Naive thymus-derived CD8-positive, alpha-beta T cell (primary cell): ENCODE measurements at regions not wholly inside any gene's neighbourhood (a gene's known extent, or its start where the extent isn't known, plus 50 kb on each side); places are given as distances from the start of the nearest gene placed in this dataset.

ENCODE experiments used
- ATAC-seq, 2 donors: fragments of 150-1000 bp; cut with Tn5 transposase in 1 of 2; sonication (Bioruptor Pico), chemical (Tn5 transposase) in 1 of 2; 1 replicate in 1 of 2; 2 replicates in 1 of 2; pipeline ENCODE4 v1.10.0; 2021; ENCODE audit warnings: mild to moderate bottlenecking in 2 of 2, moderate library complexity in 2 of 2
- POLR2A ChIA-PET: fragments of 350-600 bp; sonication (Branson Sonifier 250); formaldehyde crosslinking; loops from one replicate; lab custom pipeline; 2021; ENCODE audit warnings: antibody characterized with exemption; lab: Charles Lee
- DNase-seq, 10 donors: peaks; one replicate each; pipeline versions ENCODE4 v3.0.0 to v3.0.0-alpha.2; 2020 to 2022
- H3K27ac Mint-ChIP-seq, 10 donors: one replicate each; pipeline ENCODE4 v1.8.0; 2020 to 2022; ENCODE audit warnings: mild to moderate bottlenecking in 10 of 10, mixed read lengths in 10 of 10, moderate library complexity in 4 of 10, inconsistent platforms in 1 of 10
- H3K27me3 Mint-ChIP-seq, 5 donors: one replicate each; pipeline ENCODE4 v1.8.0; 2021 to 2022; ENCODE audit warnings: mixed read lengths in 5 of 5
- H3K36me3 Mint-ChIP-seq, 3 donors: one replicate each; pipeline ENCODE4 v1.8.0; 2020 to 2022; ENCODE audit warnings: mixed read lengths in 3 of 3, mild to moderate bottlenecking in 2 of 3, inconsistent platforms in 1 of 3
- H3K4me1 Mint-ChIP-seq, 4 donors: one replicate each; pipeline ENCODE4 v1.8.0; 2021 to 2022; ENCODE audit warnings: mixed read lengths in 4 of 4
- H3K4me3 Mint-ChIP-seq, 10 donors: one replicate each; pipeline ENCODE4 v1.8.0; 2020 to 2022; ENCODE audit warnings: mild to moderate bottlenecking in 10 of 10, mixed read lengths in 10 of 10, moderate library complexity in 6 of 10, inconsistent platforms in 1 of 10
- H3K9me3 Mint-ChIP-seq, 9 donors: one replicate each; pipeline ENCODE4 v1.8.0; 2020 to 2022; ENCODE audit warnings: mixed read lengths in 9 of 9, mild to moderate bottlenecking in 3 of 9, inconsistent platforms in 1 of 9, moderate library complexity in 1 of 9

DNA sequence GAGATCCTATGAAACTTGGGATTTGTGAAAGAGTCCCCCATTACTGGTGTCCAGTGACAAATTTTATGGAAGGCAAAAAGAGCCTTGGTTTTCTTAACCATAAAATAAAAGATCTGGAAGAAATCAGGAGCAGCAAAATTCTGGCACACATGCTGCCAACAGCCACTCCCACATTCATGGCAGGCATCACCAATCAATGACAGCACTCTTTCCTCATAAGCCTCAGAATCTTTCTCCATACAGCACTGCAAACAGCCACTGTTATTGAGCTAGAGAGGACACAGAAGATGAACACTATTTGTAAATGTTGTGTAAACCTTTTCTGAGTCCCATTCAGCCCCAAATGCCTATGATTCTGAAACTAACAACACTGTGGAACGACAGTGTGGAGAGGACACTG is 162.2 kb downstream of the RRAGC start:
- Mint-ChIP-seq H3K4me3 (no peak overlapping the region), H3K4me1 (no peaks in the 10 kb centered on the region)
- POLR2A ChIA-PET = no interaction called here

DNA sequence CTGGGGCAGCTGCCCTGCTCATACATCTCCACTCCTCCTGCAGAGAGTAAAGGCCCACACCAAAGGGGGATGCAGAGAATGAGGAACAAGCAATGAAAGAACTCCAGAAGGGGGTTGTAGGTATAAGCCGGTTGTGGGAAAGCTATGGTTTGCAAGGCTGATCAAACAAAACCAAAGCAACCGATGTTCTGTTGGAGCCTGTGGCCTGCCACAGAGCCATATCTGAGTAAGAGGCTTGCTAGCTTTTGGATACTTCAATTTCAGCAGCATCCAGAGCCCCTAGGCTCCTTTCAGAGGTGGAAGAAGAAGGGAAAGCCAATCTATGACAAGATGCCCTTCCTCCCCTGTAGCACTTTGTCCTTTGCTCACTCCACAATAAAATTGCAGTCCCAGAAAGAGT is 163.2 kb downstream of the RRAGC start:
- POLR2A ChIA-PET = no interaction called here
- H3K9me3 Mint-ChIP-seq = peaks cover 0 to 23% (median 7%) of the 10 kb centered on the region in 9 donors
- H3K36me3 Mint-ChIP-seq = peaks cover 0 to 6% (median 5%) of the 10 kb centered on the region in 3 donors
- peaks cover 7 to 30% (median 21%) of the 10 kb centered on the region in 5 donors for H3K27me3 Mint-ChIP-seq
- H3K4me1 Mint-ChIP-seq = no peaks in the 10 kb centered on the region
- DNase-seq (no peak), ATAC-seq (no peak)
- H3K4me3 Mint-ChIP-seq = no peak overlapping the region
- H3K27ac Mint-ChIP-seq = no peak overlapping the region

More for the DNA sequence above, 162.2 kb downstream of the RRAGC start:
- Mint-ChIP-seq H3K27ac (no peak overlapping the region), H3K36me3 (peaks cover 0 to 6% (median 5%) of the 10 kb centered on the region in 3 donors), H3K27me3 (peaks cover 11 to 37% (median 27%) of the 10 kb centered on the region in 5 donors), H3K9me3 (peaks cover 0 to 23% (median 7%) of the 10 kb centered on the region in 9 donors)
- ATAC-seq = no peak
- DNase-seq = no peak

DNA sequence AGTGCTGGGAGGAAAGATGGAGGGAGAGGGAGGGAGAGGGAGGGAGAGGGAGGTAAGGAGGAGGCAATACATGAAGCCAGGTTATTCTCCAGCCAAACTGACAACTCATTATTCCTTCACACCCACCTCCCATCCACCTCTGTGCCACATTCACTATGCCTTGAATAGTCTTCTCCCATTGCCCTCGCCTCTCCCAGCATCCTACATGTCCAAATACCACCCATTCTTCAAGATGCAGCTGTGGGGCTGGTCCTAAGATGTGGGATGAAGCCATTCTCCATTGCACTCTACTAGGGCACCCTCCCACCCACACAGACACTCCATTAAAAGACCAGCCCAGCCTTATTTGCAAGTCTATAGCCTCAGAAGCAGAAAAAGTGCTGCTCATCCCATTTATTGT is 165.8 kb downstream of the RRAGC start:
- ATAC-seq (no peak), DNase-seq (no peak)
- Mint-ChIP-seq H3K4me3 (no peak overlapping the region), H3K9me3 (peaks cover 0 to 16% (median 1%) of the 10 kb centered on the region in 9 donors), H3K27me3 (peaks cover 7 to 25% (median 15%) of the 10 kb centered on the region in 5 donors), H3K27ac (no peak overlapping the region), H3K4me1 (no peaks in the 10 kb centered on the region), H3K36me3 (peaks cover 0 to under 1% (median 0%) of the 10 kb centered on the region in 3 donors)
- POLR2A ChIA-PET = no interaction called here

DNA sequence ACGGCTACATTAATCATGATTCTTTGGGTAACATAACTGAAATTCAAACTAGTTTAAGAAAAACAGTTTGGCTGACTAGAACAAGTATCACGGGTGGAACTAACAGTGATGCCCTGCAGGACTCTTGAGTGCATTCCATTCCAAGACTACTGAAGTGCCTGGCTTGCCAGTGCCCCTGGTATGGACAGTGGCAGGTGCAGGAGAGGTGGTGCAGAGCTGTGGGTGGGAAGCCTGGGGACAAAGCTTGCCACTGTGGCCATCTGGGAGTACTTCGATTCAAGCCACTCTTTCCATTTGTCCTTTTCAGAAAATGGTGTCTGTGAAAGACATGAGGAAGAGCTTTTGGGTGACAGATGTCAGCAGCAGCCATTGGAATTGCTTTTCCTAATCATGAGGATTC is 166.5 kb downstream of the RRAGC start:
- H3K4me1 Mint-ChIP-seq = no peaks in the 10 kb centered on the region
- peaks cover 8 to 30% (median 18%) of the 10 kb centered on the region in 5 donors for H3K27me3 Mint-ChIP-seq
- H3K36me3 Mint-ChIP-seq = no peaks in the 10 kb centered on the region
- no peak overlapping the region for H3K4me3 Mint-ChIP-seq
- ATAC-seq (no peak), DNase-seq (no peak)
- POLR2A ChIA-PET = no interaction called here
- peaks cover 0 to 15% (median 1%) of the 10 kb centered on the region in 9 donors for H3K9me3 Mint-ChIP-seq
- H3K27ac Mint-ChIP-seq = no peak overlapping the region

DNA sequence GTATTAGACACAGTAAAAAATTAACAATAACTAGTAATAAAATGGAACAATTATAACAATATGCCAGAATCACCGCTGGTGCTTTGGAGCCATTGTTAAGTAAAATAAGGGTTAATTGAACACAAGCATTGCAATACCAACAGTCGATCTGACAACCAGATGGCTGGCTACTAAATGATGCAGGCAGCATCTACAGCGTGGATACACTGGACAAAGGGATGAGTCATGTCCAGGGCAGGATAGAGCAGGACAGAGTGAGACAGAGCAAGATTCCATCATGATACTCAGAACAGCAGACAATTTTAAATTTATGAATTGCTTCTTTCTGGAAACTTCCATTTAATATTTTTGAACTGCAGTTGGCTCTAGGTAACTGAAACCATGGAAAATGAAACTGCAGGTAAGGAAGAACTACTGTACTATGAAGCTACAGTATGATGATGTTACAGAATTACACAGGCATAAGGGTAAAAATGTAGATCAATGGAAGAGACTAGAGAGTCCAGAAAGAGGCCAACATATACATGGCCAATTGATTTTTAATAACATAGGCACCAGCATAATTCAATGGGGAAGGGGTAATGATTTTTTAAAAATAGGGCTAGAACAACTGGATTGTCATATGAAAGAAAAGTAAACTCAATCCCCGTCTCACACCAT is 168.7 kb downstream of the RRAGC start:
- peaks cover 21 to 39% (median 36%) of the 10 kb centered on the region in 5 donors for H3K27me3 Mint-ChIP-seq
- ATAC-seq (no peak), DNase-seq (no peak)
- H3K36me3 Mint-ChIP-seq = no peaks in the 10 kb centered on the region
- H3K27ac Mint-ChIP-seq = no peak overlapping the region
- POLR2A ChIA-PET = no interaction called here
- H3K4me1 Mint-ChIP-seq = no peaks in the 10 kb centered on the region
- no peak overlapping the region for H3K4me3 Mint-ChIP-seq
- H3K9me3 Mint-ChIP-seq = peaks cover 0 to 15% (median 1%) of the 10 kb centered on the region in 9 donors

DNA sequence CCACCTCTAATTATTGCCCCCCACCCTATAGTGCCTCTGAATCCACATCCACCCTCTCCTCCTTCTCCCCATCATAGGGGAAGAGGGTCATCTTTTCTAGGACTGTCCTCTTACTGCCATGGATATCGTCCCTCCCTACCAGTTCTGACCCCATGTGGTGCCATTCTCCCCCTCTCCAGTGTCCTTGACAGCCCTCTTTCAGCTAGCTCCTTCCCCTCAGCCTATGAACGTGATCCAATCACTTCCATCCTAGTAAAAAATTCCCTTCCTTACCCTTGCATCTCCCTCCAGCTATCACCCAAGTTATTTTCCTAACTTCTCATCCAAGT is 172.7 kb downstream of the RRAGC start:
- DNase-seq (no peak), ATAC-seq (no peak)
- Mint-ChIP-seq H3K4me1 (no peaks in the 10 kb centered on the region), H3K4me3 (no peak overlapping the region), H3K27me3 (peaks cover 19 to 39% (median 36%) of the 10 kb centered on the region in 5 donors), H3K9me3 (peaks cover 0 to 7% (median 0%) of the 10 kb centered on the region in 9 donors), H3K36me3 (no peaks in the 10 kb centered on the region), H3K27ac (no peak overlapping the region)
- POLR2A ChIA-PET = no interaction called here

DNA sequence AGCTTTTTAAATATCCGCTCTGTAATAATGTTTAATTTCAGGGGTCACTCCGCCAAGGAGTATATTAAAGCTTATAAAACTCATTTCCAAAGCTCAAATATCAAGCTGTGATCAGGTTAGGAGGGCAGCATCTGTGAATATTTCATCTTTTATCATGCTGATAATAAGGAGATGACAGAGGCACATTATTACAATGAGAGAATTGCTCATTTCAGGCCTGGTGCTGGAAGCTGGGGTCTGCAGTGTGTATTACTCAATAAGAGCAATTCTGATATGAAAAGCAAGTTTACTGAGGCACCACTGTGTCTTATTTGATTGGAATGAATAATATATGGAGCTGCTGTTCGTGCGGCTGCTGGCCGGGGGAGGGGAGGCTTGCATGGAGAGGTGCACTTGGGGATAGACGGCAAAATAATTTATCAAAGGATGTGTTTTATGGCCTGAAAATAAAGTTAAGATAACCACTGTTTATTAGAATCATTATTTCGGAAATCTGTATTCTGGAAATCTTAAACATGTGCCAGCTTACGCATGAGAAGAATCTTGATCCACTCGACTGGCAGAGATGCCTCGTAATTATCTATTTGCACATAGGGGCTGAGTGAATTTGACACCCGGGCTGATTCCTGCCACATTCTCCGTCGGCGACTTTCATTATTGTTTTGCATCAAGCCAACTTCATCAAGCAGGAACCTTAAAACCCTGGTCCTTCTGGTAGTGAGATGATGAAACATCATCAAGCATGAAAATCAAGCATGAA is 173.2 kb downstream of the RRAGC start:
- no peak overlapping the region for H3K4me3 Mint-ChIP-seq
- peaks cover 0 to 7% (median 0%) of the 10 kb centered on the region in 9 donors for H3K9me3 Mint-ChIP-seq
- H3K4me1 Mint-ChIP-seq = no peaks in the 10 kb centered on the region
- POLR2A ChIA-PET = no interaction called here
- peaks cover 19 to 42% (median 35%) of the 10 kb centered on the region in 5 donors for H3K27me3 Mint-ChIP-seq
- no peak overlapping the region for H3K27ac Mint-ChIP-seq
- no peaks in the 10 kb centered on the region for H3K36me3 Mint-ChIP-seq
- no peak for DNase-seq
- ATAC-seq = no peak

DNA sequence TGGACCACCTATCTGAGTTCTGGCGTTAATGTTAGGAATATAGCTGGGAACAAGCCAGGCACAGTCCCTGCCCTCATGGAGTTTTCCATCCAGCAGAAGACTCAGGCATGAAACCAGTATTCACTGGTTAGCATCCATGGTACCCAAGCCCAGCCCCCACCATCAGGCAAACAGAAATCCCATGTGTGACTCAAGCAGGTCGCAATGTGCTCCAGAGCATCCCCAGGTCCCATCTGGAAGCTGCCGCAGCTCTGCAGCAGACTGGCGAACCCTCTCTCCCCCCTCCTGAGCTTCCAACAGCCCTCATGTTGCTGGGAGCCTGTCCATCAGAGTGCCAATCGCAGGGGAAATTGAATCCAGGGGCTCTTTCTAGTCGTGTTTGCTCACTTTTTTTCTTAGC is 174.2 kb downstream of the RRAGC start:
- Mint-ChIP-seq H3K4me1 (no peaks in the 10 kb centered on the region), H3K27ac (no peak overlapping the region), H3K9me3 (no peaks in the 10 kb centered on the region), H3K4me3 (no peak overlapping the region), H3K36me3 (no peaks in the 10 kb centered on the region), H3K27me3 (peaks cover 17 to 42% (median 33%) of the 10 kb centered on the region in 5 donors)
- DNase-seq = no peak
- POLR2A ChIA-PET = no interaction called here
- no peak for ATAC-seq

DNA sequence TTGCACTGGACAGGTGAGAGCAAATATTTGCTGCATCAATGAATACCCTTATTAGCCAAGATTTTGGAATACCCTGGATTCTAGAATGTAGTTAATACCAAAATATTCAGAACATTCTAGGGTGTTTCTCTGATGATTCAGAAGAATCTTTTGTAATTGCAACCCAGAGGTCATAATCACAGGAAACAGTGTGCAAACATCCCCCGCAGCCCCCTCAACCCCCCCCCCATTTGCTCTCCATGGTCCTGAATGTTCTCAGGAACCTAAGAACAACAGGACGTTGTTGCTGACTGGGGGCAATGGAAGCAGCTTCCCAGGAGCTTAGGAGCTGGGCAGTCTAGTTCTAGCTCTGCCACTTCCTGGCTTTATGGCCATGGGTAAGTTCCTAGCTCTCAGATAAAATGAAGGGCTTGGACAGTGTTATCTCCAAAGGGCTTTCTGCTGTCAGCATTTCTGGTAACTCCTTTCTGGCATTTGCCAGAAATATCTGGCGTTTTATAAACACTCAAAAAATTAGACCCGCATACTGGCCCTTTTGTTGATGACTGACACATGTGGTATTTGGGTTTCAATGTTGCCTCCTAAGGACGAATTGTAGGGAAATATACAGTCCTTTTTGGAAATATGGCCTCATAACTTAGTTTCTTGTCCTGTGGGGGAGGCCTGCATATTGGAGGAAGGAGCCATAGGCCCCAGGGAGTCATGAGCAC is 178.6 kb downstream of the RRAGC start:
- Mint-ChIP-seq H3K4me1 (peaks cover 0 to 4% (median 0%) of the 10 kb centered on the region in 4 donors), H3K27me3 (peaks cover 2 to 31% (median 12%) of the 10 kb centered on the region in 5 donors), H3K36me3 (no peaks in the 10 kb centered on the region), H3K4me3 (no peak overlapping the region), H3K9me3 (no peaks in the 10 kb centered on the region), H3K27ac (no peak overlapping the region)
- DNase-seq (no peak), ATAC-seq (no peak)
- POLR2A ChIA-PET = no interaction called here

DNA sequence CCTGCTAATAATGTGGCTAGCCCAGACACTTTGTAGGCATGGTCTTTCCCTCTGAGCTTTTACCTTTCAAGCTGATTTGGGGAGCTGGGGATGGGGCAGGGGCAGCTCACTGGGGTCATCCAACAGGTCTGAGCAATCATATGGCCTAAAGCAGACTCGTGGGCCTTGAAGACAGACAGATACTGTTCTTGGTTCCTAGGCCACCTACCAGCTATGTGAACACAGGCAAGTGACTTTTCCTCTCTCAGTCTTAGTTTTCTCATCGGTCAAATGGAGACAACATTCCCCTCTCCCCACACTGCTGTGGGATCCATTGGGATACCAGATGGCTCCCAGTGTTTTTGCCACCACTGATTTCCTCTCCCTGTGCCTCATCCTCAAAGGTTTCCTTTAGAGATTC is 181.8 kb downstream of the RRAGC start:
- POLR2A ChIA-PET = no interaction called here
- ATAC-seq = no peak
- DNase-seq = no peak
- Mint-ChIP-seq H3K4me3 (no peak overlapping the region), H3K27ac (no peak overlapping the region), H3K36me3 (no peaks in the 10 kb centered on the region), H3K4me1 (peaks cover 0 to 4% (median 0%) of the 10 kb centered on the region in 4 donors), H3K27me3 (peaks cover 0 to 21% (median 8%) of the 10 kb centered on the region in 5 donors), H3K9me3 (no peaks in the 10 kb centered on the region)

DNA sequence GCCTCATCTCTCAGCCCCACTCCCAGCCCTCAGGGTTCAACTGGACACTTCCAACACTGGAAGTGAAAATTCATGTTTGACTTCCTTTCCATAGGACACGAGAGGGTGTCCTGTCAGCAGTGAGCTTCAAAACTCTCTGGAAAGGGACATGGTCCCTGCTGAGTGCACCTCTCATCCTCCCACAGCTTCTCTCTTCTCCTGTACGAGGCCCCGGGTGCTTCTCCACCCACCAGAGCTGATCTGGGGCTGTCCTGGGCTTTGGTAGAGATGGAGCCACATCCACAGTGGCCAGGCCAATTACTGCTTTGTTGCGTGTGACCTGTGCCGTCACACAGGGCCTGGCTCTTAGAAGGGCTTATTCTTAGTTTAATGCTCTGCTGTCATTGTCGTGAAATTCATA is 182.3 kb downstream of the RRAGC start:
- ATAC-seq = no peak
- POLR2A ChIA-PET = no interaction called here

DNA sequence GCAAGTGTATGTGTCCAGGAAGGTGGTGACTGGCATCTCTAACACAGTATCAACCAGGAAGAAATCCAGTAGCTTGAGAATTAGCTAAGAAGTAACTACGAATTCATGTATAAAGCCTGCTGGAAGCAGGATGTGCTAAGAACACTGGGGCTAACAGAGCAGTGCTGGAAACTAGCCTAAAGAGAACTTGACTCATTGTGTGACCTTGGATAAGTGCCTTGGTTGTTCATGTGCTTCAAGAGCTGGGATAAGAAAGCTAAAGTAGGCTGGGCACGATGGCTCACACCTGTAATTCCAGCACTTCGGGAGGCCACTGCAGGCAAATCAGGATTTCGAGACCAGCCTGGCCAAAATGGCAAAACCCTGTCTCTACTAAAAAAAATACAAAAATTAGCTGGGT is 186.9 kb downstream of the RRAGC start:
- POLR2A ChIA-PET = no interaction called here
- DNase-seq (no peak), ATAC-seq (no peak)
- Mint-ChIP-seq H3K4me1 (no peaks in the 10 kb centered on the region), H3K36me3 (no peaks in the 10 kb centered on the region), H3K27ac (no peak overlapping the region), H3K27me3 (peaks cover 6 to 43% (median 23%) of the 10 kb centered on the region in 5 donors), H3K4me3 (no peak overlapping the region), H3K9me3 (peaks cover 0 to 8% (median 3%) of the 10 kb centered on the region in 9 donors)

More for the DNA sequence above, 182.3 kb downstream of the RRAGC start:
- DNase-seq = no peak
- Mint-ChIP-seq H3K36me3 (no peaks in the 10 kb centered on the region), H3K27ac (no peak overlapping the region), H3K4me3 (no peak overlapping the region), H3K4me1 (peaks cover 0 to 4% (median 0%) of the 10 kb centered on the region in 4 donors), H3K27me3 (peaks cover 0 to 18% (median 8%) of the 10 kb centered on the region in 5 donors), H3K9me3 (no peaks in the 10 kb centered on the region)

DNA sequence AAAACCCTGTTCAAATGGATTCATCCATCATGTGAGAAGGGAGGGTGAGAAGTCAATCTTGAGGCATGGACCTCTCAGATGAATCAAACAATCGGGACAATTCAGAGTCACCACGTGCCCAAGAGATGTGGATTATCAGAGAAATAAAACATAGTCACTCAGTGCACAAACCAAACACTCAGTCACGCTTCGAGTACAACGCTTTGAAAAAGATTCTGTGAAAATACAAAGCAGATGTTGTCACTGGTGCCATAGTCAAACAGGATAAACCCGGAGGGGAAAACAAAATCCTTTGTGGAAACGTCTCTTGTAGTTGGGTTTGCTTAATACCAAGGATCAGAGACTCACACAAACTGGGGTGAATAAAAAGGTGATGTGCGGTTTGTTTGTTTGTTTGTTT is 188.4 kb downstream of the RRAGC start:
- H3K27me3 Mint-ChIP-seq = peaks cover 7 to 49% (median 27%) of the 10 kb centered on the region in 5 donors
- POLR2A ChIA-PET = no interaction called here
- peaks cover 0 to 12% (median 4%) of the 10 kb centered on the region in 9 donors for H3K9me3 Mint-ChIP-seq
- ATAC-seq (no peak), DNase-seq (no peak)
- H3K27ac Mint-ChIP-seq = no peak overlapping the region
- peaks cover 0 to 3% (median 0%) of the 10 kb centered on the region in 3 donors for H3K36me3 Mint-ChIP-seq
- no peaks in the 10 kb centered on the region for H3K4me1 Mint-ChIP-seq
- no peak overlapping the region for H3K4me3 Mint-ChIP-seq
